GM21723 (cell line): ENCODE measurements at regions not wholly inside any gene's neighbourhood (a gene's known extent, or its start where the extent isn't known, plus 50 kb on each side); places are given as distances from the start of the nearest gene placed in this dataset.
"Not testable (repeated sequence)": the region's sequence is repeated elsewhere in the genome, so short reads cannot be mapped to it uniquely, and the experiment has no call there.

ENCODE experiments used
- ATAC-seq: cut with Tn5 transposase; IDR thresholded peaks from one replicate; pipeline ENCODE4 v1.9.1; 2021; ENCODE audit warnings: mild to moderate bottlenecking, moderate library complexity; ENCODE audit not compliant: unreplicated experiment

DNA sequence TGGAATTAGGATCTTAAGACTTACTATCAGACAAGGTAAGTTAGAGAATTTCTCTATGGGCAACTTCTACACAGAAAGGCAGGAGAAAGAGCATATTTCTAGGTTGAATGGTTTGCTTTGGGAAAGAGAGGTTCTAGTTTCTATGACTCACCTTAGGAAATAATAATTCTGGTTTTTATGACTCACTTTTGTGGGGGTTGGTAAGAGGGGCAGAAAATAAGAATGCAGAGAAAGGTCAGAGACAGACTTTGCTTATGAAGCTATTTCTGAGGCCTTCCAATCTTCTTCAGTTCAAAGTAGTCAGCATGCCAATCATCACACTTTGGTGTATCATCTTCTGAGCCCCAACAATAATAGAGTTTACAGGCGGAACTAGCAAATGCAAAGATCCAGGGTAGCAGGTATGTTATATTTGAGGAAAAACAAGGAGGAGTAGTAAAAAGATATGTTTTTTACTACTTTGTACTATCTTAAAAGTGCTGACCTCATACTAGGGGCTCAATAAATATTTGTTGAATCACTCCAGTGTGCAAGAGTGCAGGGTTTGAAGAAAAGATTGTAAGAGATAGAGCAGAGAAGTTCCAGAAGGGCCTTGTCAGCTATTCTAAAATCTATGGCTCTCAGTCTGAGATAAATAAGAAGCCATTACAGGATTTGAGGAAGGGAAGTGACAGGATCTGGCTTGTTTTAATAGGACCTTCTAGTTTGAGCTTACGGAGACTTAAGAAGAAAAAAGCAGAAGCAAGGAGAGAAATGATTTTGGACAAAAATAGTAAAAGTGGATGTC, 56.7 kb upstream of the LRFN5 start:
- no peak for ATAC-seq

DNA sequence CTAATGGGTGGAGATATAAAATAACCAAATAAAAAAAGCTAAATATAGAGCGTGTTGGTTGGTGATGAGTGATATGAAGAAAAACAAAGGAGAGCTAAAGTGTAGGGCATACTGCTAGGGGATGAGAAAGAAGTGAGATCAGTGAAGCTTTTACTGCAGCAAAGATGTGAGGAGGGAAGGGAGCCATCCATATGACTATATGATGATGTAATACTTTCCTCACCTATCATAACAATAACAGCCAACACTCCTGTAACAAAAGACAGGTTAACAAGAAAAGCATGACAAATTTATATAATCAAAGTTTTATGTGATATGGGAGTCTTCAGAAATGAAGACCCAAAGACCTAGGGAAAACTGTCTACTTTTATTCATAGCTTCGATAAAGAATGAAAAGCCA, 57.4 kb upstream of the LRFN5 start:
- no peak for ATAC-seq

DNA sequence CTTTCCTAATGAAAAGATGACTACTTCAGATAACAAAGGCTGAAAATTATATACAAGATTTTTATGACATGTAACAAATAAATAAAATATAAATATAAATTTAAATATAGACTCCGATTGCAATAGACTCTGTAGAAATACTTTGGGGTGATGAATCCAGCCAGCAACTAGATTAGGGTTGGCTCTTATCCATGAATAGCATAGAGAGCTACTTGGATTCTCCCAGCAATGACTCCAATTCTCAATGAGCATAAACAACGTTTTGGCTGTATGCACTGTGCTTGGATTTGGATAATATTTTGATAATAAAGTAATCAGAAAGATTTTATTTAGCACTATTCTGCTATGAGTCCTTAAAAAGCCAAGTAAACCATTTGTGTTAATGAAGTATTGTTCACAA, 58.0 kb upstream of the LRFN5 start:
- no peak for ATAC-seq

DNA sequence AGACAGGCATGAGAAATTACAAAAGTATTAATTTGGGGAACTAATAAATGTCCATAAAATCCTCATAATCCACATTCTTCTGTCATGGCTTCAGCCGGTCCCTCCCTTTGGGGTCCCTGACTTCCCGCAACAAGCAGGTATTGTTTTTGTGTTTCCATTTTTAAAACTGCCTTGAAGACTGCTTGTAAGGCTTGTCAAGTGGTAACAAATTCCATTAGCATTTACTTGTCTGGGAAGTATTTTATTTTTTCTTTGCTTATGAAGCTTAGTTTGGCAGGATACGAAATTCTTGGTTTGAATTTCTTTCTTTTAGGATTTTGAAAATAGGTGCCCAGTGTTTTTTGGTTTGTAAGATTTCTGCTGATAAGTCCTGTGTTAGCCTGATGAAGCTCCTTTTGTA, 65.3 kb upstream of the LRFN5 start:
- no peak for ATAC-seq

DNA sequence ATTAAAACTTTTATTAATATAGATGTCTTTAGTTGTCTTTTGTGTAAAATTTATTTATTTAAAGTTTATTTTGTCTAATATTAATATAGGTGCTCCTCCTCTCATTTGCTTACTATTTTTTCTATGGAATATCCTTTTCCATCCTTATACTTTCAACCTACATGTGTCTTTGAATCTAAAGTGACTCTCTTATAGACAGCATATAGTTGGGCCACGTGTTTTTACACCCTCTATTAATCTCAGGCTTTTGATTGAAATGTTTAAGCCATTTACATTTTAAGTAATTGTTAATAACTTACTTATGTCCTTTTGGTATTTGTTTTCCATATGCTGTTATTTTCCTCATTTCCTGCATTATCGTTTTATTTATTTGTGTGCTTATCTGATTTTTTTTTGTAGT, 74.4 kb upstream of the LRFN5 start:
- no peak for ATAC-seq

DNA sequence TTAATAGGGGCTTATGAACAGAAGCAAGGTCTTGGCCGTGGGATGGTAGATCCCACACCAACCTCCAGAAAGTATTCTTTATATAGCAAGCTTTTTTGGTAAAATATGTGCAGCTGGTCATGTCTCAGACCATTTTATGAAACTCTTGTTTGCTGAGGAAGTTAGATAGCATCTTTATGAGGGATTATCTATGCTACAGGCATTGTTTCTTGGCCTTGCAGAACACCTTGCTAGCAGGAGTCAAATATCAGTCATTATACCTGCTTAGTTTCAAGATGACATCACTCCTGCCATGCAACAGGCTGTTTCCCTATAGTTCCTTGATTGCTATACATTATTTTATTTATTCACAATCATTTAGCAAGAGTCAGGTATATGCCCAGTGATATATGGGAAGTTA, 84.8 kb upstream of the LRFN5 start:
- ATAC-seq = no peak

DNA sequence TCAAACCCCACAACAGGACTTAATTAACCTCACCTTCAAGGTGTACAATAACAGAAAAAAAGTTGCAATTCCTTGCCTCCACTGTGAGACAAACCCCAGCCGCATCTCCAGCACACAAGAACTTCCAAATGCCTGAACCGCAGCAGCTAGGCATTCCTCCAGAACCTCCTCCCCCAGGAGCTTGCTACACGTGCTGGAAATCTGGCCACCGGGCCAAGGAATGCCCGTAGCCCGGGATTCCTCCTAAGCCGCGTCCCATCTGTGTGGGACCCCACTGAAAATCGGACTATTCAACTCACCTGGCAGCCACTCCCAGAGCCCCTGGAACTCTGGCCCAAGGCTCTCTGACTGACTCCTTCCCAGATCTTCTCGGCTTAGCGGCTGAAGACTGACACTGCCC, 88.6 kb upstream of the LRFN5 start:
- ATAC-seq = not testable (repeated sequence)

DNA sequence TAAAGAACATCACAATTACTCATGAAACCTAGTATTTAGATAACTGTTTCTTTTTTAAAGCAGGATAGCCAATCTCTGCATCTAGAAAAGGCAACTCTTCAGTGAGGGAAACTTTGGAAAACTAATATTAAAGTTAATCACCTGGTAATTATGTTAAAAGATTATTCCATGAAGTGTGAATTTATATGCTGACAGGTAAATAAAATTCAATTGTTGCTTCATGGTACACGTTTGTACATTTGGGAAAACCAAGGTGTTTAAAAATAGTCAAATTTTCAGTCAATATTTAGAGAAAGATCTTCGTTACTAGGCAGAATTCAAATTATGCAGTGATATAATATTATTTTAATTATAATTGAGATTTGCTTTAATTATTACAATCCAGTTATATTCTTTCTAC, 100.1 kb upstream of the LRFN5 start:
- ATAC-seq = no peak

DNA sequence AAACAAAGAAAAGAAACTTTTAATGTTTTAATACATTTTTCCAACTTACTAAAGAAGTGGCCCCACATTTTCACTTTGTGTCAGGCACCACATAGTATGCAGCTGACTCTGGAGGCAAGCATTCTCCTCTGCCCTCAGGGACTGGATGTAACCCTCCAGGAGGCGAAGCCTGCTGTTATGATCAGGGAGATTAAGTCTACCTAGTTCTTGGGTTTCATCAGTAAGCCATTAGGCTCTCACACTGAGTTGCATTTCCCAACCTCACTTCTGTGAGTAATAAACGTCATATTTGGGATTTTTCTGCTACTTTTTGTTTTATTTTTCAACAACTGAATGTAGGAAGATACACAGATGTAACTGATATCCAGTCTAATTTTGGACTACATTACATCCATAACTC, 101.2 kb upstream of the LRFN5 start:
- no peak for ATAC-seq

DNA sequence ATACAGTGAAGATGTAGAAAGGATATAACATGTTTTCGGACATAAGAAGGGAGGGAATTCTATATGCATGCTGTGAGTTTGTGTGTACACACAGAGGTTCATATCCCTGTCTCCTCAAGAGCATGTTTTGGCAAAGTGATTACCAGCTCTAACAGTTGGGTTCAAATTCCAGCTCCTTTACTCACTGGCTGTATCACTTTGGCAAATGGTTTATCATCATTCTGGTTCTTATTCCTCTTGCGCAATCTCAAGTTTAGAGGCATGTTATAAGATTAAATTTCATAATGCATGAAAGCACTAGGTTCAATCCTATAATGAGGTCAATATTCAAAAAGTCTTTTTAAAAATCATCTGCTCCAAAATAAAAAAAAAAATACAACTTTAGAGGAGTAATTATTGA, 107.7 kb upstream of the LRFN5 start:
- ATAC-seq = no peak

DNA sequence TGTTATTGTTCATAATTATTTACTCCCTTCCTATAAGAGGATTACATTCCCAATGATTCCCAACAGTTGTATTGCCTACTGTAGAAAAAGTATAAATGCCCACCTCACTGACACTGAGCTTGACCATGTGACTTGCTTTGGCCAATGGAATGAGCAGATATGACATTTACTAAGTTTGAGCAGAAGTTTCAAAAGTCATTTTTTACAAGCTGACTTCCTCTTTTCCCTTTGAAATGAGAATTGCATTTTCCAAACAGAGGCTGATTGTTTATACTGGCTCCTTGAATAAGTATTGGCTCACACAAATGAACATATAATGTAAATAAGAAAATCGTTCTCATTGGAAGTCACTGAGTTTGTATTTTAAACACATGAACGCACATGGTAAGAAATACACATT, 116.4 kb upstream of the LRFN5 start:
- no peak for ATAC-seq

DNA sequence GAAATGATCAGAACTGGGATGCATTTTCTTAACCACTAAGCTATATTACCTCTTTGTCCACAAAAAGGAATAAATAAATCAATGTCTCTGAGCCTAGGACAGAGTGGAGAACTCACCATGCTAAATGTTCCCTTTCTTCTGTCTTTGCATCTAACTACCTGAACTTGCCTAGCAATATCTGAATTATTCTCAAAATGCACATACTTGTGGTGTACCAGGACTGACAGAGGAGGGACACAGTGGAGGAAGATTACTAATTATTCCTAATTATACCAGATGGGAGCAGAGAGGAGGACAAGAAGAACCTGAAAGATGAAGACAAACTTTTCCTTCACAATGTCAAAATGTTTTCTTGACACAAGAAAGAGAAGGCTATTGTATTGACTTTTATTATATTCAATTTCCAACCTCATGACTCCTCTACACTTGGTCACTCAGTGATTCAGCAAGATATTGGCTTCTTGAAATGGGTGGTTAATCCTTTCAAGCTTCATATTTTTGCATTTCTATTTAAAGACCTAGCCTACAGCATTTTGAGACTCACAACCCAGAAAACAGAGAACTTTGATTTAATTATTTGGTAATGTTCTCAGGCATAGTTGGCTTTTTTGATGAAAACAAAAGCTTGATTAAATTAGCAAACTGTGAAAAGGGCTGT, 117.2 kb upstream of the LRFN5 start:
- no peak for ATAC-seq

DNA sequence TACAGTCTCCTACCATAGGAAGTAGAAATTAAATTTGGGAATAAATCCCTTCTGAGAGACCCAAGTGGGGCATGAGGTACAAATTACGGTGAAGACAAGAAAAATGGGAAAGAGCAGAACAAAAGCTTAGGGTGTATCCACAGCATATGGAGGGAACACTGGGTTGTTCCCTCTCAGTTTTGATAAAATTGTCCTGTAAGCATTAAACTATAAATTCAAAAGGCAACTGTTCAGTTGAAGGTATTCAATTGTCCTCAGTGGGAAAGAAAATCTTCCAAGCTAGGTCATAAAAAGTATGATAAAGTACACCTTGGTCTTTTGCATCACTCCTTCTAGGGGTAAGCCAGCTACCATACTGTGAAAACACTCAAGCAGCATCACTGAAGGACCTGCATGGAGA, 118.3 kb upstream of the LRFN5 start:
- ATAC-seq = no peak

DNA sequence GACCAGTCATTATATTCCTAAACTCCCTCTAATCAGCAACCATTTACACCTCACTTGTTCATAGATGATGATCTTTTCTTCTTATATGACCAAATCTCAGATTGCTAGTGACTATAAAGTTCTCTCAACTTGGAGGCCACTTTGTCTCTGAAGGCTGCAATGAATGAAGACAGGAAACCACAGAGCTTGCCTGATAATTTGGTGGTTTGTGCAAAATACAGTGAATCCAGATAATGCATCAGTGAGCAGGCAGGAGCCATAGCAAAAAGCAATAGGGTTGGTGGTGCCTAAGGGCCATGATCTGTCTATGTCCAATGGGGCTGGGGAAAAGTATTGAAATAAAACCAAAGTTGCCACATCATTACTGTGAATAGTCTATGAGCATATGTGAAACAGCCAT, 123.8 kb upstream of the LRFN5 start:
- no peak for ATAC-seq

DNA sequence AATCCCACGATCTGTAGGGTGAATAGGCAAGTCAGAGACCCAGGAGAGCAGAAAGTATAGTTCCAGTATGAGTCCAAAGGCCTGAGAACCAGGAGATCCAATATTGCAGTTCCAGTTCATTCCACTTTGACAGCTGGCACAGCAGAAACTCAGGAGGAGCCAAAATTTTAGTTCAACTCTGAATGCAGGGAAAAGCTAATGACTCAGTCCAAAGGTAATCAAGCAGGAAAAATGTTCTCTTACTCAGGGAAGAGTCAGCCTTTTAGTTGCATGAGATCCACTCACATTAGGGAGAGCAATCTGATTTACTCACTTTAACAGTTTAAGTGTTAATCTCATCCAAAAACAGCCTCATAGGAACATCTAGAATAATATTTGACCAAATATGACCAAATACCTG, 130.2 kb upstream of the LRFN5 start:
- no peak for ATAC-seq

DNA sequence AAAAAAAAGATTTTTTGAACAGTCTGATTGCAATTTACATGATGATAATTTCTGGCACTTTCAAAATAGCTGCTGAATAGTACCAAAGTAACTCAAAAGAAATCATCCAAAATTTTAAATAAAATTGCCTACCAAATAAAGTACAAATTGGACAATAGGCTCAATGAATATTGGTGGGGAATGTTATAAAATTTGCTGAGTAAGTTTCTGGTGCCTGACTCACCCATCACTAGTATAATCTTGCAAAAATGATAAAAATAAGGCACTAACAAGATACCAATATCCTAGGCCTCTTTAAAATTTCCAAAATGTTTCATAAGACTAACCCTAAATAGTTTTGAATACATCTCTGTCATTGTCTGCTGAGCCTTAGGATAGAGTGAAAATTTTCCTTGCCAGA, 145.3 kb upstream of the LRFN5 start:
- no peak for ATAC-seq

DNA sequence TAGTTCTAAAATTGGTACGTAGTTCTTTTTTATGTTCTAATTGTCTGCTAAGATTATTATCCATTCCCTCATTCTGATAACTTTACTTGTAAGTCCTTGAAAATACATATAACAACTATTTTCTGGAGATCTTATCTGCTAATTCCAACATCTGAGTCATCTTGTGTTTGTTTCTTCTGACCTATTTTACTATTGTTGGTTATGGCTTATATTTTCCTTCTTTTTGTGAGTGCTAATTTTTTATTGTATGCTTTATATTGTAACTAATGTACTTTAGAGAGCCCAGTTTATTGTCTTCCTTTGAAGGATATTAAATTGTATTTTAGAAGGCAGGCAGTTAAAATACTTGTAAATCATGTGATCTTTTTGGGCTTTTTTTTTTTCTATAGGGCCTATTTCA, 149.3 kb upstream of the LRFN5 start:
- ATAC-seq = no peak

DNA sequence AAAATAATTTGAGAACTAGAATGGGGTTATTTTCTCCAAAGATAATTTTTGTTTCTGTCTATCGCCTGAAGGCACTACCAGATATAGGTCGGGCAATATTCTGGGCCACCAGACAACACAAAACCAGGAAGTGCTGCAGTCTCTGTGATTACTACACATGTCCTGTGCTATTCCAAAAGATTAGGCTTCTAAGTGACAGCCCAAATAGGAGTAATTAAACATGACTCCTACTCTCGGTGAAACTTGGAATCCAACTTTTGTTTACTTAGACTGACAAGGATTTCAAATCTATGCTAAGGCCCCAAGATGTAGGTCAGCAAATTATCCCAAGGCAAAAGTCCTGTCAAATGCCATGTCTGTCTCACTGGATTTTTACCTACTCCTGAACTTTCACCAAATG, 157.6 kb upstream of the LRFN5 start:
- ATAC-seq = no peak

DNA sequence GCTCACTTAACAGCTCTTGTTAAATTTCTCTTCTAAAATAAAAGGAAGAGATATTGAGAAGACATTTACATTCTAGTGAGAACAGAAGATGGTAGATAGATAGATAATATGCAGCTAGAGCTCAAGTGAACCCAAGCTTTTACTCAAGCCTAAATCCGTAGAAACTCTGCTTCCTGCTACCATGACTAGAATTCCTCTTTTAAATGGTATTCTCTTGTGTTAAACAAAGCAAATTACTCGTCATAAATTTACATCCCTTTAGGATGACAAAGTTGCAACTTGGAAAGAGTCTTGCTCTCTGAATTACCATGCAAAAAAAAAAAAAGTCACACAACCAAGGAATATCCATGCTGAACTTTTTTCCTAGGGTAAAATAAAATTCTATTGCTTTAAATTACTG, 160.7 kb upstream of the LRFN5 start:
- ATAC-seq = no peak

DNA sequence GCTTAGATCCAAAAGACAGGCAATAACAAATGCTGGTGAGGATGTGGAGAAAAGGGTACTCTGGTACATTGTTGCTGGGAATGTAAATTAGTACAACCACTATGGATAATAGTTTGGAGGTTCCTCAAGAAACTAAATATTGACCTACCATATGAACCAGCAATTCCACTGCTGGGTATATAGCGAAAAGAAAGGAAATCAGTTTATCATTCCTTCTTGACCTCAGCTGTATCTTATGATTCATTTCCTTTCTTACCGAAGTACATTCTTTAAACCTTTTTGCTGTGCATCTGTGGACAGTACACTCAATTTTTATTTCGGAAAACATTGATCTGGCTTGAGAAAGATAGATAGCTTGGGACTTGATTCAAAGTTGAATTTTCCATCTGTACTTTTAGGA, 183.2 kb upstream of the LRFN5 start:
- no peak for ATAC-seq

DNA sequence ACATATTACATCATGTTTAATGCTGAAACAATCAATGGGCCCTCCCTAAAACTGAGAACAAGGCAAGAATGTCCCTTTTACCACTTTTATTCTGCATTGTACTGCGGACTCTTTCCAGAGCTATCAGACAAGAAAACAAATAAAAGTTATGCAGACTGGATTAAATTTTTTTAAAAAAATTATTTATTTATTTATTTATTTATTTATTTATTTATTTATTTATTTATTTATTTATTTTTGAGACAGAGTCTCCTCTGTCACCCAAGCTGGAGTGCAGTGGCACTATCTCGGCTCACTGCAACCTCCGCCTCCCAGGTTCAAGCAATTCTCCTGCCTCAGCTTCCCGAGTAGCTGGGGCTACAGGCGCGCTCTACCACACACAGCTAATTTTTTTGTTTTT, 185.4 kb upstream of the LRFN5 start:
- not testable (repeated sequence) for ATAC-seq

DNA sequence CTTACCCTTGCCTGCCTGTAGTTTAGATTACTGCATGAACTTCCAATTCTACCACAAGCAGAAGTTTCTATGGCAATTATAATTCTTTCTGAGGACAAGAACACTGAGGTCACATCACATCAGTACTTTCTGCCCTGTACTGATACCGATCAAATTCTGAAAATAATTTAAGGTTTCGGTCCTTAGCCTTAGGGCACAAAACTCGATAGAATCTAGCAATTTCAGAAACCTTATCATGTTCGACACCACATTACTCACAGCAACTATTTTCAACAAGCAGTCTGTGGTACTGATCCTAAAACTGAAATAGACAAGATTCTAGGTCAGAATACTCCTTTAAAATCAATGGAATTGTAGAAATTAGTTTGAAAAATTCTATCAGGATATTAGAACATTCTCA, 187.0 kb upstream of the LRFN5 start:
- ATAC-seq = no peak

DNA sequence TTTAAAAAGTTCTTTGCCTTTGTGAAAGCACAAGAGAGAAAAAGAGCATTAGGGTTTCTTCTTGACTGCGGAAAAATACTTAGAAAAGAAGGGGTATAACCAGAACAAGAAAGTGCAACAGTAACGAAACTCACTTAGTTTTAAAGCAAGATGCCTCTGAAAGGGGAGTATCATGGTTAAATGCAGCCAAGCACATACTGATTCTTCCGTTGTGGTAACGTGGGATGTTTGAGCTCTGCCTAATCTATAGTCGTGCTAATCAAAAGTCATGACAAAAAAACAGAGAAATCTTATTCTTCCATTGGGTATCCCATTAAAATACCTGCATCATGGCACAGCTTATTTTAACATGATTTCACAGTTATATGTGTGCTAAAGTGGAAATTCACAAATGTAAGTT, 187.8 kb upstream of the LRFN5 start:
- ATAC-seq = no peak
